ENCODE measurements at regions not wholly inside any gene's neighbourhood (a gene's known extent, or its start where the extent isn't known, plus 50 kb on each side); places are given as distances from the start of the nearest gene placed in this dataset.

- no peak overlapping the region for H2BK120ac ChIP-seq (replicated peaks; ENCODE audit: low read depth, low read length)
- no peak overlapping the region for H4K91ac ChIP-seq (replicated peaks; ENCODE audit: insufficient read length, low read length)
- no peak overlapping the region for H3K18ac ChIP-seq (ENCODE audit: extremely low read depth, low read length)
- no peaks in the 10 kb centered on the region for H3K9me3 ChIP-seq (ENCODE audit: insufficient read depth in 2 of 2, low read depth in 1 of 2, low read length in 1 of 2)
- H3K9ac ChIP-seq (replicated peaks in 1 of 4; ENCODE audit: extremely low read depth in 1 of 4, low read depth in 3 of 4, low read length in 3 of 4), result no peak overlapping the region
- ChIA-PET POLR2A (ENCODE audit: partially characterized antibody) (no interaction called here), CTCF (ENCODE audit: partially characterized antibody) (interaction anchor here (1.2 kb wide), 1 partner anchor 17 kb away, joined by 3 read pairs; no protein-coding TSS in a partner anchor)
- H3K4ac ChIP-seq (replicated peaks; ENCODE audit: insufficient read length, low read depth, low read length), result no peak overlapping the region
- FAIRE-seq (no peak), DNase-seq (ENCODE audit: low read depth in 1 of 2, low spot score in 2 of 2) (no peak)
- no peak overlapping the region for H2BK15ac ChIP-seq (ENCODE audit: low read length)
- no peak overlapping the region for H2BK20ac ChIP-seq (ENCODE audit: low read length)
- no peaks in the 10 kb centered on the region for H3K23me2 ChIP-seq (ENCODE audit: low read depth, low read length)
- H3K79me1 ChIP-seq (ENCODE audit: low read depth, low read length), result no peaks in the 10 kb centered on the region
- H3K56ac ChIP-seq (replicated peaks; ENCODE audit: insufficient read length, low read depth, low read length), result no peak overlapping the region
- H2BK5ac ChIP-seq (ENCODE audit: low read depth, low read length), result no peak overlapping the region
- no peak overlapping the region for H2AK5ac ChIP-seq (ENCODE audit: low read depth, low read length)
- WGBS, 2 experiments (ENCODE audit: extremely low coverage in 1 of 2, insufficient coverage in 1 of 2, insufficient read length in 1 of 2, insufficient replicate concordance in 2 of 2, low coverage in 1 of 2, low lambda C conversion rate in 2 of 2, missing lambda C conversion rate in 1 of 2), result 80% methylated on average over 1 of the region's 1 CpG; no CpG with 5 or more reads in 1 of the 2 experiments
- H3K79me2 ChIP-seq (ENCODE audit: control insufficient read depth in 1 of 2, insufficient read depth in 2 of 2, low read length in 2 of 2), result no peaks in the 10 kb centered on the region
- H3K14ac ChIP-seq (ENCODE audit: insufficient read length), result no peak overlapping the region
- H3K4me3 ChIP-seq (ENCODE audit: extremely low read depth in 1 of 4, insufficient read depth in 2 of 4, low read depth in 3 of 4, low read length in 4 of 4), result no peak overlapping the region
- no peak overlapping the region for H3K23ac ChIP-seq (ENCODE audit: insufficient read length)
- no peak overlapping the region for H2AFZ ChIP-seq (ENCODE audit: low read length)
- no peak overlapping the region for H4K8ac ChIP-seq (ENCODE audit: extremely low read depth, insufficient read depth, low read length)
- H3K4me1 ChIP-seq (replicated peaks in 1 of 4; ENCODE audit: control insufficient read depth in 3 of 4, insufficient read depth in 4 of 4, low read length in 3 of 4), result 0 out of 7 replicates have a peak, but pooled peaks cover 0 to 2% (median 0%) of the 10 kb centered on the region in 4 experiments
- H2BK12ac ChIP-seq (ENCODE audit: low read depth, low read length), result no peak overlapping the region
- no peaks in the 10 kb centered on the region for H4K20me1 ChIP-seq (replicated peaks in 1 of 2; ENCODE audit: control insufficient read depth in 1 of 2, insufficient read depth in 2 of 2, low read length in 2 of 2)
- H3K36me3 ChIP-seq (ENCODE audit: control insufficient read depth in 2 of 4, insufficient read depth in 4 of 4, low read length in 3 of 4), result no peaks in the 10 kb centered on the region
- H3K4me2 ChIP-seq (ENCODE audit: insufficient read depth in 1 of 2, low read depth in 2 of 2, low read length in 2 of 2), result no peak overlapping the region
- no peak overlapping the region for H3K27ac ChIP-seq (ENCODE audit: low read depth, low read length)
- H3K27me3 ChIP-seq (replicated peaks in 1 of 4; ENCODE audit: control insufficient read depth in 3 of 4, extremely low read depth in 1 of 4, insufficient read depth in 3 of 4, low read length in 3 of 4), result no peaks in the 10 kb centered on the region
- H4K5ac ChIP-seq (ENCODE audit: insufficient read length, low read depth, low read length), result no peak overlapping the region
- no peak for TF ChIP-seq JUND (IDR thresholded peaks at IDR 0.05; ENCODE audit: low read length)
- no peak for TF ChIP-seq SUZ12 (IDR thresholded peaks at IDR 0.05; ENCODE audit: low read length)
- no peak for TF ChIP-seq MAX (IDR thresholded peaks at IDR 0.05)
- TF ChIP-seq BRCA1 (IDR thresholded peaks at IDR 0.05; ENCODE audit: low read depth, low read length), result no peak
- TF ChIP-seq CREB1 (IDR thresholded peaks at IDR 0.05), result no peak
- no peak for TF ChIP-seq RBBP5 (IDR thresholded peaks at IDR 0.05; ENCODE audit: borderline replicate concordance, low read depth, low read length)
- no peak for TF ChIP-seq SIN3A (conservative IDR thresholded peaks at IDR 0.05 in 1 of 2, IDR thresholded peaks at IDR 0.05 in 1 of 2; ENCODE audit: low read depth in 1 of 2, low read length in 2 of 2)
- no peak for TF ChIP-seq NRF1 (IDR thresholded peaks at IDR 0.05; ENCODE audit: low read depth, low read length)
- TF ChIP-seq NANOG (IDR thresholded peaks at IDR 0.05; ENCODE audit: insufficient read depth, low read depth, low read length, poor library complexity, severe bottlenecking), result no peak
- TF ChIP-seq TAF1 (IDR thresholded peaks at IDR 0.05; ENCODE audit: low read depth, low read length), result no peak
- TF ChIP-seq TCF12 (IDR thresholded peaks at IDR 0.05; ENCODE audit: low read depth, low read length), result no peak
- TF ChIP-seq RNF2 (IDR thresholded peaks at IDR 0.05; ENCODE audit: borderline replicate concordance, low read depth, low read length, missing control alignments, poor library complexity, severe bottlenecking), result no peak
- TF ChIP-seq MAFK (IDR thresholded peaks at IDR 0.05; ENCODE audit: low read depth, low read length), result no peak
- no peak for TF ChIP-seq SP1 (IDR thresholded peaks at IDR 0.05; ENCODE audit: low read depth, low read length)
- TF ChIP-seq RFX5 (IDR thresholded peaks at IDR 0.05; ENCODE audit: borderline replicate concordance, low read depth, low read length), result no peak
Measured at GRCh38 chr4:11606078-11606477, 177.4 kb upstream of the HS3ST1 start.
